ENCODE measurements at regions not wholly inside any gene's neighbourhood (a gene's known extent, or its start where the extent isn't known, plus 50 kb on each side); places are given as distances from the start of the nearest gene placed in this dataset.
A peak's percentile ranks its signal among the peaks of the same experiment; 100 is the strongest.

DNA sequence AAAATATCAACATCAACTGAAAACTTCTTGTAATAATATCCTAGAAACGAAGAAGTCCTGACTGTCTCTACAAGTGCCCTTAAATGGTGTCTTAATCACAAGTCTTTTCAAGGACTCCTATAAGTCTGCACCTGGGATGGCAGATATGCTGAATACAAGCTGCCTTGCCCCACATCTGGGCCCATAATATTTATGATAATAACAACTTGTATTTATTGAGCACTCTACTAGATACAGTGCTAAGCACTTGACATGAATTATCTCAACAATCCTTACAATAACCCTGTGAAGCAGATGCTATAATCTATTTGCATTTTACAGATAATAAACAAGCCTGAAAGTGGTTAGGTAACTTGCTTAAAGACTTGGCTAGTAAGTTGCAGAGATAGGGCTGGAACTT lies 78.0 kb upstream of the ZNF648 start:
- Histone ChIP-seq H3K4me1 (replicated peaks in 1 of 2; ENCODE audit: control insufficient read depth in 2 of 2, insufficient read depth in 2 of 2, low read length in 2 of 2) (peaks cover 9 to 10% of the 10 kb centered on the region in 2 experiments), H3K27me3 (ENCODE audit: control insufficient read depth in 2 of 2, insufficient read depth in 2 of 2, low read length in 2 of 2) (peaks cover 0 to 4% of the 10 kb centered on the region in 2 experiments; a peak in 2 of 5 replicates), H3K36me3 (ENCODE audit: control insufficient read depth, insufficient read depth, low read length) (no peaks in the 10 kb centered on the region), H3K9me3 (replicated peaks; ENCODE audit: control insufficient read depth, insufficient read depth, low read depth, low read length) (no peaks in the 10 kb centered on the region), H3K9me1 (ENCODE audit: control insufficient read depth, insufficient read depth, low read length) (no peaks in the 10 kb centered on the region), H3K27ac (ENCODE audit: extremely low read depth, low read depth, low read length) (no peak overlapping the region), H2AFZ (ENCODE audit: low read depth, low read length) (no peak overlapping the region), H3K4me2 (ENCODE audit: insufficient read depth, low read length) (no peak overlapping the region), H4K20me1 (replicated peaks; ENCODE audit: control insufficient read depth, insufficient read depth, low read length) (no peaks in the 10 kb centered on the region), H3K4me3 (no peak overlapping the region), H3K79me2 (ENCODE audit: control insufficient read depth, insufficient read depth, low read length) (no peaks in the 10 kb centered on the region), H3K9ac (ENCODE audit: insufficient read depth in 1 of 2, low read depth in 2 of 2, low read length in 2 of 2) (no peak overlapping the region)
- no peak for DNase-seq (ENCODE audit: extremely low read depth in 1 of 4, low spot score in 3 of 4)
- POLR2A ChIA-PET = interaction anchor here (0.8 to 7.7 kb wide), 4 partner anchors 11 to 251 kb away, joined by 3 to 137 read pairs (median 6); partner anchors contain the start of gene GLUL
- TF ChIP-seq, protein P1, sequence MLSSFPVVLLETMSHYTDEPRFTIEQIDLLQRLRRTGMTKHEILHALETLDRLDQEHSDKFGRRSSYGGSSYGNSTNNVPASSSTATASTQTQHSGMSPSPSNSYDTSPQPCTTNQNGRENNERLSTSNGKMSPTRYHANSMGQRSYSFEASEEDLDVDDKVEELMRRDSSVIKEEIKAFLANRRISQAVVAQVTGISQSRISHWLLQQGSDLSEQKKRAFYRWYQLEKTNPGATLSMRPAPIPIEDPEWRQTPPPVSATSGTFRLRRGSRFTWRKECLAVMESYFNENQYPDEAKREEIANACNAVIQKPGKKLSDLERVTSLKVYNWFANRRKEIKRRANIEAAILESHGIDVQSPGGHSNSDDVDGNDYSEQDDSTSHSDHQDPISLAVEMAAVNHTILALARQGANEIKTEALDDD (IDR thresholded peaks at IDR 0.05) = 0 out of 2 replicates have a peak, but pooled peaks have one; percentile 46
- no peak for TF ChIP-seq ZNF431 (CRISPR knock-in tag; IDR thresholded peaks at IDR 0.05)
- no TSS peak for BruUV-seq (replicated peaks)
- ATAC-seq = no peak
- CTCF ChIA-PET (ENCODE audit: low intra/inter-chr PET ratio) = no interaction called here
- no peak for FAIRE-seq
- 0% methylated on average over 1 of the region's 1 CpG for WGBS (ENCODE audit: insufficient coverage, low coverage, missing lambda C conversion rate)
- in situ Hi-C loops (cut with MboI) (no loop called here), intact Hi-C loops (cut with micrococcal nuclease) (no loop called here)

DNA sequence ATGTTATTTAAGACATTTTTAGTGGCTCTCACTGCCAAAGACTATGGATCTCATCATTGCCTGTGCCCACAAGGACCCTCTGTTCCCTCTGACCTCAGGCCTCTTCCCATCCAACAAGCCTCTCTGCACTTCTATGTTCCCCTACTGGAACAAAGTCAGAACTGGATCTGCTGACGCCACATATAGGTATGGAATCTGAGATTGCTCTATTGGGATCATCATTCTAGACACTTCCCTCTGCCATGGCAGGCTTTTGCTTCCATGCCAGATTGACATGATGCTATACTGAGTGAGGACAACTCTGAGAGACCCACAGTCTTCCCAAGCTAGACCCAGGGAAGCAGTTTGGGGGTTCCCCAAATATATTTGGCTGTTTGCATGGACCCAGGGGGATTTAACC lies 76.0 kb upstream of the ZNF648 start:
- intact Hi-C loops (cut with micrococcal nuclease) (no loop called here), in situ Hi-C loops (cut with MboI) (no loop called here)
- Histone ChIP-seq H3K4me3 (no peak overlapping the region), H3K4me2 (ENCODE audit: insufficient read depth, low read length) (no peak overlapping the region), H2AFZ (ENCODE audit: low read depth, low read length) (no peak overlapping the region), H3K9ac (ENCODE audit: insufficient read depth in 1 of 2, low read depth in 2 of 2, low read length in 2 of 2) (no peak overlapping the region), H4K20me1 (replicated peaks; ENCODE audit: control insufficient read depth, insufficient read depth, low read length) (no peaks in the 10 kb centered on the region), H3K36me3 (ENCODE audit: control insufficient read depth, insufficient read depth, low read length) (no peaks in the 10 kb centered on the region), H3K27ac (ENCODE audit: extremely low read depth, low read depth, low read length) (no peak overlapping the region), H3K9me1 (ENCODE audit: control insufficient read depth, insufficient read depth, low read length) (no peaks in the 10 kb centered on the region), H3K9me3 (replicated peaks; ENCODE audit: control insufficient read depth, insufficient read depth, low read depth, low read length) (no peaks in the 10 kb centered on the region; the same call in 1 of the 2 replicates), H3K27me3 (ENCODE audit: control insufficient read depth in 2 of 2, insufficient read depth in 2 of 2, low read length in 2 of 2) (peaks cover 2 to 7% of the 10 kb centered on the region in 2 experiments; a peak in 2 of 5 replicates), H3K4me1 (replicated peaks in 1 of 2; ENCODE audit: control insufficient read depth in 2 of 2, insufficient read depth in 2 of 2, low read length in 2 of 2) (no peaks in the 10 kb centered on the region), H3K79me2 (ENCODE audit: control insufficient read depth, insufficient read depth, low read length) (no peaks in the 10 kb centered on the region)
- no peak for ATAC-seq
- ChIA-PET CTCF (ENCODE audit: low intra/inter-chr PET ratio) (no interaction called here), POLR2A (interaction anchor here (0.5 to 1.2 kb wide), 2 partner anchors 23 to 255 kb away, joined by 3 read pairs; no protein-coding TSS in a partner anchor)
- DNase-seq (ENCODE audit: extremely low read depth in 1 of 4, low spot score in 3 of 4) = no peak
- WGBS (ENCODE audit: insufficient coverage, low coverage, missing lambda C conversion rate) = 0% methylated on average over 1 of the region's 1 CpG
- no TSS peak for BruUV-seq (replicated peaks)
- FAIRE-seq = no peak
- TF ChIP-seq PTRF (tag; IDR thresholded peaks at IDR 0.05) (no peak), ZNF41 (CRISPR knock-in tag; conservative IDR thresholded peaks at IDR 0.05) (no peak), DNMT1 (IDR thresholded peaks at IDR 0.05) (no peak)
- TF ChIP-seq, protein P2, sequence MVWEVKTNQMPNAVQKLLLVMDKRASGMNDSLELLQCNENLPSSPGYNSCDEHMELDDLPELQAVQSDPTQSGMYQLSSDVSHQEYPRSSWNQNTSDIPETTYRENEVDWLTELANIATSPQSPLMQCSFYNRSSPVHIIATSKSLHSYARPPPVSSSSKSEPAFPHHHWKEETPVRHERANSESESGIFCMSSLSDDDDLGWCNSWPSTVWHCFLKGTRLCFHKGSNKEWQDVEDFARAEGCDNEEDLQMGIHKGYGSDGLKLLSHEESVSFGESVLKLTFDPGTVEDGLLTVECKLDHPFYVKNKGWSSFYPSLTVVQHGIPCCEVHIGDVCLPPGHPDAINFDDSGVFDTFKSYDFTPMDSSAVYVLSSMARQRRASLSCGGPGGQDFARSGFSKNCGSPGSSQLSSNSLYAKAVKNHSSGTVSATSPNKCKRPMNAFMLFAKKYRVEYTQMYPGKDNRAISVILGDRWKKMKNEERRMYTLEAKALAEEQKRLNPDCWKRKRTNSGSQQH (CRISPR knock-in tag; IDR thresholded peaks at IDR 0.05) = no peak

Data from K562 (cell line).